ENCODE measurements at regions not wholly inside any gene's neighbourhood (a gene's known extent, or its start where the extent isn't known, plus 50 kb on each side); places are given as distances from the start of the nearest gene placed in this dataset.

- TF ChIP-seq CTCF (IDR thresholded peaks at IDR 0.05 in 4 of 5, conservative IDR thresholded peaks at IDR 0.05 in 1 of 5) (no peak), POLR2A (IDR thresholded peaks at IDR 0.05) (no peak)
Measured at GRCh38 chr12:14187966-14188365, 177.5 kb upstream of the ATF7IP start.
